GM23248 (cell line): ENCODE measurements at regions not wholly inside any gene's neighbourhood (a gene's known extent, or its start where the extent isn't known, plus 50 kb on each side); places are given as distances from the start of the nearest gene placed in this dataset.

Experiments
- DNase-seq: peaks from one replicate; pipeline ENCODE4 v3.0.0-alpha.2; 2015
- H2AFZ ChIP-seq: fragments of 200-600 bp; sonication (generic); 2 replicates; pipeline ENCODE4 v1.6.1; 2016; ENCODE audit warnings: antibody characterized with exemption
- H3F3A ChIP-seq: fragments of 200-600 bp; sonication (generic); 2 replicates; pipeline ENCODE4 v1.6.1; 2016; ENCODE audit warnings: mild to moderate bottlenecking, antibody characterized with exemption, mixed run types; ENCODE audit not compliant: insufficient read depth
- H3K27ac ChIP-seq: fragments of 200-600 bp; sonication (generic); 2 replicates; pipeline ENCODE4 v1.5.1; 2016; ENCODE audit warnings: mild to moderate bottlenecking
- H3K27me3 ChIP-seq: fragments of 200-600 bp; sonication (generic); replicated peaks from 2 replicates; pipeline ENCODE4 v1.6.1; 2016; ENCODE audit warnings: mild to moderate bottlenecking; ENCODE audit not compliant: insufficient read depth
- H3K36me3 ChIP-seq: fragments of 200-600 bp; sonication (generic); 2 replicates; pipeline ENCODE4 v1.6.1; 2016; ENCODE audit warnings: low read depth, mild to moderate bottlenecking
- H3K4me1 ChIP-seq: fragments of 200-600 bp; sonication (generic); 2 replicates; pipeline ENCODE4 v1.6.1; 2016; ENCODE audit warnings: mild to moderate bottlenecking; ENCODE audit not compliant: insufficient read depth
- H3K4me2 ChIP-seq: fragments of 200-600 bp; sonication (generic); one replicate; pipeline ENCODE4 v1.6.1; 2016; ENCODE audit warnings: mild to moderate bottlenecking; ENCODE audit not compliant: unreplicated experiment
- H3K4me3 ChIP-seq: fragments of 200-600 bp; sonication (generic); 2 replicates; pipeline ENCODE4 v1.5.1; 2016; ENCODE audit warnings: mild to moderate bottlenecking
- H3K79me2 ChIP-seq: fragments of 200-600 bp; sonication (generic); 2 replicates; pipeline ENCODE4 v1.6.1; 2016; ENCODE audit warnings: mild to moderate bottlenecking; ENCODE audit not compliant: insufficient read depth
- H3K9ac ChIP-seq: fragments of 200-600 bp; sonication (generic); 2 replicates; pipeline ENCODE4 v1.6.1; 2016; ENCODE audit warnings: mild to moderate bottlenecking
- H3K9me2 ChIP-seq: fragments of 200-600 bp; sonication (generic); 2 replicates; pipeline ENCODE4 v1.6.1; 2016; ENCODE audit warnings: mixed run types, mild to moderate bottlenecking, moderate library complexity; ENCODE audit not compliant: insufficient read depth
- H3K9me3 ChIP-seq: fragments of 200-600 bp; sonication (generic); one replicate; pipeline ENCODE4 v1.6.1; 2017; ENCODE audit warnings: low read depth
- H4K20me1 ChIP-seq: fragments of 200-600 bp; sonication (generic); 2 replicates; pipeline ENCODE4 v1.6.0; 2016; ENCODE audit not compliant: insufficient read depth
- EZH2 ChIP-seq: fragments of 200-600 bp; sonication (generic); IDR thresholded peaks from 2 replicates; pipeline ENCODE4 v1.6.1; 2018; ENCODE audit warnings: antibody characterized with exemption, mild to moderate bottlenecking; ENCODE audit not compliant: insufficient read depth, poor library complexity, severe bottlenecking
- EZH2phosphoT487 ChIP-seq: fragments of 200-600 bp; sonication (generic); IDR thresholded peaks from 2 replicates; pipeline ENCODE4 v1.6.1; 2018; ENCODE audit warnings: antibody characterized with exemption, moderate library complexity, mild to moderate bottlenecking, low read depth; ENCODE audit not compliant: insufficient read depth
- WGBS, 2 experiments: methylation state at CpG; one replicate each; pipeline ENCODE4 v1.1.6; 2015 to 2017; ENCODE audit warnings: low lambda C conversion rate in 2 of 2, low coverage in 1 of 2; ENCODE audit errors: missing lambda C conversion rate in 2 of 2; 5-methylcytosine and 5-hydroxymethylcytosine counted together
- in situ Hi-C: fragments of 300-500 bp; cut with MboI; formaldehyde crosslinking; loops from 2 replicates; pipeline ENCODE4 v1.15.0; 2020

DNA sequence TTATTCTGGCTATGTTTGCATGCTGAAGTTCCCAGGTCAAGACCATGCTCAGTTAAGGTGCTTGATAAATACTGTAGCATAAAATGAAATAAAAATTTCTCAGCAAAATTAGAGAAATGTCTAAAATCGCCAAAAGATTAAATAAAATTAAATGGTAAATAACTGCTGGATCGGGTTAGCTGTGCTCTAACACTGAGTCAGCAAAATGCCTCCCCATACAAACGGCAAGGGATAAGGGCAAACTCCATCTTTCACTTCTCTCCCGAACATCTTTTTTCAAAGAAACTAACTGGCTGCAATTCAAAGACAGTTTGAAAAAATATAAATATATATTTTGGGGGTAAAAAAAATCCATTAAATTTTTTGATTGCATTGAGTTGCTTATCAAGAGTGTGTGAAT is 162.2 kb upstream of the ZFHX3 start:
- H3K4me3 ChIP-seq = no peak overlapping the region
- H3K4me2 ChIP-seq = no peak overlapping the region
- H3K27ac ChIP-seq = no peak overlapping the region
- TF ChIP-seq EZH2 = no peak
- TF ChIP-seq EZH2phosphoT487 = no peak
- H2AFZ ChIP-seq = no peak overlapping the region
- H3K9ac ChIP-seq = no peak overlapping the region
- H4K20me1 ChIP-seq = no peaks in the 10 kb centered on the region
- no peaks in the 10 kb centered on the region for H3K9me3 ChIP-seq
- no peak for DNase-seq
- H3K79me2 ChIP-seq = no peaks in the 10 kb centered on the region
- 83 to 85% methylated on average over 4 of the region's 4 CpGs for WGBS, 2 experiments
- in situ Hi-C loops = no loop called here
- H3K36me3 ChIP-seq = no peaks in the 10 kb centered on the region
- no peaks in the 10 kb centered on the region for H3K9me2 ChIP-seq
- H3K4me1 ChIP-seq = peaks cover 14% of the 10 kb centered on the region
- no peaks in the 10 kb centered on the region for H3K27me3 ChIP-seq
- H3F3A ChIP-seq = peaks cover 20% of the 10 kb centered on the region; the same call in 1 of the 2 replicates

GRCh38 chr16:73209190-73209589 is 161.3 kb upstream of the ZFHX3 start:
- H4K20me1 ChIP-seq = no peaks in the 10 kb centered on the region
- no peak overlapping the region for H3K4me2 ChIP-seq
- no peak overlapping the region for H3K9ac ChIP-seq
- H3K36me3 ChIP-seq = no peaks in the 10 kb centered on the region
- no peak overlapping the region for H3K4me3 ChIP-seq
- H2AFZ ChIP-seq = no peak overlapping the region
- H3K79me2 ChIP-seq = no peaks in the 10 kb centered on the region
- peaks cover 9% of the 10 kb centered on the region for H3K4me1 ChIP-seq
- no peak for TF ChIP-seq EZH2phosphoT487
- no peak for TF ChIP-seq EZH2
- WGBS, 2 experiments = 89 to 98% methylated on average over 2 of the region's 2 CpGs
- no peak for DNase-seq
- H3K9me2 ChIP-seq = no peaks in the 10 kb centered on the region
- no peak overlapping the region for H3K27ac ChIP-seq
- H3K9me3 ChIP-seq = no peaks in the 10 kb centered on the region
- H3F3A ChIP-seq = peaks cover 13% of the 10 kb centered on the region; the same call in 1 of the 2 replicates
- no peaks in the 10 kb centered on the region for H3K27me3 ChIP-seq
- in situ Hi-C loops = no loop called here

DNA sequence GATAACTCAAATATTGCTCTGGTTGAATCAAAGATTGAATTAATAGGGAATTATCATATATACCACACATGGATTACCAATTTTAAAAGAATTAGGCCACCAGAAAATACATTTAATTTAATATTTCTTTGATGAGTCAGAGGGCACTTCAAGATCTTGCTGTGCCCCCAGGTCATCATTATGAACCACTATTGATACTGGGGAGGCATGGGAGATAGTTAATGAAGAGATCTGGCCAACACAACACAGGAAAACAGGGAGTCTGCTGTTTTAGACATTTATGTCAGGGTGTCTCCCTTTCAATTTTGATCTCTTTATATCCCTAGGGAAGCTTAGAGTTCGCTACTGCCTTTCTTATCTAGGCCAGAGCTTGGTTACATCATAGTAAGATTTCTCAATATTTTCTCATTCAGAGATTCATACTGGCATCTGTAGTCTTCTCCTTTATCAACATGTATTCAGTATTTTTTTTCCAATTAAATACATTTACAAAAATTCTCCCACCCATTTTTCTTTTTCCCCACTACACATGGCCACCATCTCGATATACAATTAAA is 158.3 kb upstream of the ZFHX3 start:
- in situ Hi-C loops = no loop called here
- WGBS, 2 experiments = 80 to 82% methylated on average over 2 of the region's 2 CpGs
- Histone ChIP-seq H3K4me2 (no peak overlapping the region), H3K9me2 (no peaks in the 10 kb centered on the region), H3F3A (peaks cover 20% of the 10 kb centered on the region), H3K27ac (no peak overlapping the region), H3K9ac (no peak overlapping the region), H2AFZ (no peak overlapping the region), H3K36me3 (no peaks in the 10 kb centered on the region), H3K79me2 (no peaks in the 10 kb centered on the region), H4K20me1 (no peaks in the 10 kb centered on the region), H3K27me3 (no peaks in the 10 kb centered on the region), H3K4me3 (no peak overlapping the region), H3K9me3 (no peaks in the 10 kb centered on the region), H3K4me1 (peaks cover 17% of the 10 kb centered on the region)
- DNase-seq = no peak
- TF ChIP-seq EZH2 (no peak), EZH2phosphoT487 (no peak)

DNA sequence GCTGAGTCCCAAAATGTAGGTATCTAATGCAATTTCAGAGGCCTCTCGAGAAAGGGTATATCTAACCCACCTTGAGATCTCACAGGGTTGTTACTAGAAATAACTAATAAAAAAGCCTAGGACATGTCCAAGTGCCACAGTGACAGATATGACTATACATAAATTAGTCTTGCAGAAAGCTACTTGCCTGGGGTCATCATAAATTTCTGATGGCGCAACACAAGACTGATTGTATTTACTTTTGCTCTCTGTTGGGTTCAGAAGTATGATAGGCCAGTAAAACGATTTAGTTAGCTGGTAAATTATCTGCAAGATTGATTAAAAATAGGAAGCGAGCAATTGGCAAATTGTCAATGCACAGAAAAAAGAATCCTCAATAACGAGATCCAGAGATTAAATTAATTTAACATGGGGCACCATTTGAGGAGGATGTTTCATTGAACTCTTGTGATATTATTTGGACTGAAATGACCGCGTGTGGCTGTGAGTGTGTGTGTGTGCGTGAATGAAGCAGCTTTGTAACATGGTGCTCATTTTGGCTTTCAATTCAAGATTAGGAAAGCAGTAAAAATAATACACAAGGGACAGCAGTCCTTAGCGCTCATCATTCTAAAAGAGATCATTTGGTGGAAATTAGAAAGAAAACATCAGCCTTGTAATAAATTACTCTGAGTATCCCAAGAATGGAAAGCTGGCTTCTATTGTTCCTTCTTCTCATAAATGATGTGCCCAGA is 157.4 kb upstream of the ZFHX3 start:
- Histone ChIP-seq H3K4me1 (peaks cover 18% of the 10 kb centered on the region), H3K27ac (no peak overlapping the region), H3K4me3 (no peak overlapping the region), H3K36me3 (no peaks in the 10 kb centered on the region), H3F3A (peaks cover 25% of the 10 kb centered on the region), H4K20me1 (no peaks in the 10 kb centered on the region), H2AFZ (no peak overlapping the region), H3K79me2 (no peaks in the 10 kb centered on the region), H3K9me3 (no peaks in the 10 kb centered on the region), H3K4me2 (no peak overlapping the region), H3K9me2 (no peaks in the 10 kb centered on the region), H3K27me3 (no peaks in the 10 kb centered on the region), H3K9ac (no peak overlapping the region)
- DNase-seq = no peak
- WGBS, 2 experiments = 84 to 85% methylated on average over 9 of the region's 9 CpGs
- TF ChIP-seq EZH2phosphoT487 (no peak), EZH2 (no peak)
- in situ Hi-C loops = no loop called here
